Fibroblast of villous mesenchyme (primary cell): ENCODE measurements at regions not wholly inside any gene's neighbourhood (a gene's known extent, or its start where the extent isn't known, plus 50 kb on each side); places are given as distances from the start of the nearest gene placed in this dataset.

Source experiments
- DNase-seq: peaks from one replicate; pipeline ENCODE4 v3.0.0-alpha.2; 2010; ENCODE audit warnings: low read depth
- H3K4me3 ChIP-seq: 2 replicates; pipeline ENCODE4 v1.5.1; 2011; ENCODE audit warnings: low read depth, mild to moderate bottlenecking, low read length
- CTCF ChIP-seq: IDR thresholded peaks from 2 replicates; pipeline ENCODE4 v1.5.1; 2012; ENCODE audit warnings: low read depth, mild to moderate bottlenecking, low read length; ENCODE audit not compliant: insufficient read depth

DNA sequence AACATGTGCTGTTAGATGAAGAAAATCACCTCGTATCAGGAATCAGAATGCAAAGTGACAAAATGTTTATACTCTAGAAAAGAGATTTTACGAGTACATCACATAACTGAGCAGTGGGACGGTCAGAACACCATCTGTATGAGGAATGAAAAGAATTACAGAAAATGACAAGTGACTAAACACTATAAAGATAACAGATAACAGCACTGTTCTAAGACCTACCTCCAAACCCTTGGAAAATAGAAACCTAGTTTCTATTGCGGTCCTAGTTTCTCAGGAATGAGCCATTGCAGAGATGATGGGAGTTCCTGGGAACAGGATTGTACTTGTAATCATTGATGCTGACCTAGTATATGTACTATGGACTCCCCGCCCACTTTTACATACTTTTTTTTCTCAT, 839.4 kb upstream of the ADAMTS5 start:
- DNase-seq = peak; percentile 97
- no peak overlapping the region for H3K4me3 ChIP-seq
- TF ChIP-seq CTCF = no peak

DNA sequence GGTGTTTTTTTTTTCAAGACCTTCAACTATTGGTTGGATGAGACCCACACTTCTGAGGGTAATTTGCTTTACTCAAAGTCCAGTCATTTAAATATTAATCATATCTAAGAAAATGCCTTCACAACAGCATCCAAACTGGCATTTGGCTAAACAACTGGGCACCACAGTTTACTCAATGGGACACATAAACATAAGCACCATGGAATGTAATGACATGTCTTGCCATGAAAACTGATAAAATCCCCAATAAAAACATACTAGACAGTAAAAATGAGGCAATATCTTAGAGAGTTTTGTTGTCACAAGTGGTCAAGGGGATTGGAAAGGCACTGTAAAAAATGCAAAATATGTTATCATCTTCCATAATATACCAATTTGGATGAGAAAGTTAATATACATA, 838.8 kb upstream of the ADAMTS5 start:
- DNase-seq = peak; percentile 92
- peak overlapping the region; percentile 25 for H3K4me3 ChIP-seq
- TF ChIP-seq CTCF = no peak

DNA sequence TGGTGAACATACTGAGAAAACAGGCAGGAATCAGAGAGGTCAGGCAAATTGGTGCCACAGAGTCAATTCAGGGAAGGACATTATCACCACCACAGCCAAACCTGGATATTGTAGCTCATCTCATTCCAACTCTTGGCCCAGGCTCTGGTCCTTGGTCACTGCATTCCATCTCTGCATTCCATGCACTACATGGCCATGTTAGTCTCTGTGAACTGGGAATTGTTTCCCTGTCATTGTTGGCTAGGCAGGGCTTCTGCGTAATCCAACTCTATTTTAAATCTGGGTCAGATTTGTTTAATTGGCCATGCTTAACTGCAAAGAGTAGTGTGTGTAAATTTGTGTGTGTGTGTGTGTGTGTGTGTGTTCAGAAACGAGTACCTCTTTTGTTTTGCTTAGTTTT, 837.6 kb upstream of the ADAMTS5 start:
- H3K4me3 ChIP-seq = no peak overlapping the region
- no peak for TF ChIP-seq CTCF
- DNase-seq = no peak

DNA sequence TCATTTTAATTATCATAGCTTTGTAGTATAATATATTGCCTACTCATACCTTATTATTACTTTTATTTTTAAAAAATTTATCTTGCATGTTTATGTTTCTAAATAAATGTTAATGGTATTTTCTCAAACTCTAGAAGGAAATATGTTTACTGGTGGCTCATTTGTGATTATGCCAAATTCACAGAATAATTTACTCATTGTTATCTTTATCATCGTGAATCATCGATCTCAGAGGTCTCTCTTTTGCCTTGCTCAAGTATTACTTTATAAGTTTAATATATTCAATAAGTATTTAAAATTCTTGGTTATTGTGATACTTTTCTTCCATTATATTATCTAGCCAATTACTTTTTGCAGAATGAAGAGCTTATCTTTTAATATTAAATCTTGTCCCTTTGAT, 836.7 kb upstream of the ADAMTS5 start:
- H3K4me3 ChIP-seq = no peak overlapping the region
- TF ChIP-seq CTCF = no peak
- no peak for DNase-seq

DNA sequence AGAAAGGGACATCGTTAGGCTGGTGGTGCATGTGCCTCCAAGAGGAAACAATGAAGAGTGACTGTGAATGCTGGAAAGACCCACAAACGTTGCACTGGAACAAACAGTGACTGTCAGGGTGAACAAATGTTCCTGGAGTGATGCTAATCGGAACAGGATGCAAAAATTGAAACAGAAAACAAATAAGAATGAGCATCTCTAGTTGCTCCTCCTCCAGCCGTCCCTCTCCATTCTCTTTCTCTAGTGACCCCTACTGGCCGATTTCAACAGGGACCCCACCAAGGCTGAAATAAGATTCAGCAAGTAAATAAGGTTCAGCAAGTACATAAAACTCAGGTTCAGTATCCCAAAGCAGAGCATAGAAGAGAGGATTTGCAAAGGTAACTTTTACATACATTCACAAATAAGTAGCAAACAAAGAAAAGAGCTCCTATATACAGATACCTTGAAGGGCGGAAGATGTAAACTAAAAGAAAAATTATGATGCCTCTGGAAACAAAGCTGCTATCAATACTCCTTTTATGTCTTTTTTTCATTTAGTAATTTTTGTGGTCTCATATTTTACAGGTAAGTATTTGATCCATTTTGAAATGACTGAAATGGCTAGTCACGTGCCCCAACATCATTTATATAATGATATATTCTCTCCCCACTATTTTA, 836.1 kb upstream of the ADAMTS5 start:
- H3K4me3 ChIP-seq = no peak overlapping the region
- TF ChIP-seq CTCF = peak; percentile 57
- peak; percentile 41 for DNase-seq

- DNase-seq = peak; percentile 22
Measured at GRCh38 chr21:27799861-27800260, 833.0 kb upstream of the ADAMTS5 start.

More at GRCh38 chr21:27799861-27800260, 833.0 kb upstream of the ADAMTS5 start:
- TF ChIP-seq CTCF = no peak
- no peak overlapping the region for H3K4me3 ChIP-seq
